AG20443 (cell line): ENCODE measurements at regions not wholly inside any gene's neighbourhood (a gene's known extent, or its start where the extent isn't known, plus 50 kb on each side); places are given as distances from the start of the nearest gene placed in this dataset.

Source experiments
- DNase-seq: peaks from one replicate; pipeline ENCODE4 v3.0.0; 2012; ENCODE audit warnings: low spot score, mixed read lengths

- peak; percentile 55 for DNase-seq
These were observed 53.0 kb upstream of the KRR1 start for GRCh38 chr12:75564398-75564797.

DNA sequence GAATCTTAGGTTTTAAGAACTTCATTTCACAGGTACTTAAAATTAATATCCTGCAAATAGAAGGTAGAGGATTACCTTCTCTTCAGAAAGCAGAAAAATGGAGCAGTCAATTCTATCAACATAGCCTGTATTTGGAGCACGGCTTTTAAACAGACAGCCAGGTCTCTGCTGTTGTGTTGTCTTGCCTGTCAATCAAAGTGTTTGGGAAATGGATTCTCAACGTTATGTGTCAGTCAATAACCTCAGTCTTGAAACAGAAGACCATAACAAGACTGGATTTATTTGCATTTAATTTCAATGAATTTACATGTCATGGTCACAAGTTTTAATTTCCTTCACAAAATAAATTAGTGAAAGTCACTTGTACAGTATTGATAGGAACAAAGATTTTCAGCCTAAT is 51.9 kb upstream of the KRR1 start:
- no peak for DNase-seq

- no peak for DNase-seq
These were observed 50.5 kb upstream of the KRR1 start for GRCh38 chr12:75561921-75562320.
